Endothelial cell of umbilical vein (primary cell): ENCODE measurements at regions not wholly inside any gene's neighbourhood (a gene's known extent, or its start where the extent isn't known, plus 50 kb on each side); places are given as distances from the start of the nearest gene placed in this dataset.

Experiments used
- BruUV-seq: library from RNA; stranded (reverse); fragments of 400-500 nt; replicated peaks from 2 replicates; lab custom pipeline; 2021; lab: Mats Ljungman, UMichigan
- CTCF ChIA-PET: fragments of 300-600, 350-600 bp; sonication (Branson Sonifier 250); formaldehyde crosslinking; loops from one replicate; lab custom pipeline; 2021; ENCODE audit warnings: antibody characterized with exemption, inconsistent platforms; lab: Charles Lee
- POLR2A ChIA-PET: fragments of 300-600, 350-600 bp; sonication (Branson Sonifier 250); formaldehyde crosslinking; loops from one replicate; lab custom pipeline; 2021; ENCODE audit warnings: antibody characterized with exemption, inconsistent platforms; lab: Charles Lee
- DNase-seq: peaks from one replicate; pipeline ENCODE4 v3.0.0-alpha.2; 2011; ENCODE audit warnings: low read depth, low spot score
- FAIRE-seq: peaks from 2 replicates; lab custom pipeline; 2011; peaks lifted over from hg19 to GRCh38; lab: Jason Lieb, UNC
- H2AFZ ChIP-seq: 2 replicates; pipeline ENCODE4 v1.6.0; 2012; ENCODE audit warnings: low read depth, low read length, control low read depth, inconsistent platforms
- H3K27ac ChIP-seq: 2 replicates; pipeline ENCODE4 v1.5.1; 2011; ENCODE audit warnings: low read depth, mild to moderate bottlenecking, control low read depth, low read length, moderate library complexity; ENCODE audit not compliant: insufficient read depth
- H3K27me3 ChIP-seq, 2 experiments: 2 replicates each; pipeline versions ENCODE4 v1.6.0 to v1.6.1; 2011; ENCODE audit warnings: low read length in 2 of 2, mixed read lengths in 1 of 2; ENCODE audit not compliant: control insufficient read depth in 2 of 2, insufficient read depth in 2 of 2
- H3K36me3 ChIP-seq, 2 experiments: 2 replicates in 1 of 2; 3 replicates in 1 of 2; pipeline ENCODE4 v1.5.1; 2011; ENCODE audit warnings: low read length in 2 of 2, mild to moderate bottlenecking in 1 of 2, moderate library complexity in 1 of 2; ENCODE audit not compliant: control insufficient read depth in 2 of 2, insufficient read depth in 2 of 2; ENCODE audit errors: extremely low read depth in 1 of 2
- H3K4me1 ChIP-seq: 3 replicates; pipeline ENCODE4 v1.5.1; 2011; ENCODE audit warnings: mild to moderate bottlenecking, low read length; ENCODE audit not compliant: control insufficient read depth, insufficient read depth; ENCODE audit errors: extremely low read depth
- H3K4me2 ChIP-seq: 2 replicates; pipeline ENCODE4 v1.6.1; 2011; ENCODE audit warnings: low read length, control low read depth, mixed read lengths; ENCODE audit not compliant: insufficient read depth
- H3K4me3 ChIP-seq, 3 experiments: fragments of 200-600 bp in 1 of 3; sonication (generic), shearing (Covaris generic) in 1 of 3; replicated peaks in 1 of 3; 2 replicates each; pipeline ENCODE4 v1.5.1; 2011 to 2016; ENCODE audit warnings: control low read depth in 3 of 3, low read length in 3 of 3, mild to moderate bottlenecking in 2 of 3, inconsistent platforms in 1 of 3, low read depth in 1 of 3, moderate library complexity in 1 of 3; ENCODE audit not compliant: insufficient read depth in 1 of 3
- H3K79me2 ChIP-seq: 2 replicates; pipeline ENCODE4 v1.6.0; 2012; ENCODE audit warnings: low read length, inconsistent platforms; ENCODE audit not compliant: control insufficient read depth, insufficient read depth
- H3K9ac ChIP-seq: replicated peaks from 2 replicates; pipeline ENCODE3; 2011; ENCODE audit warnings: low read length, control low read depth; ENCODE audit not compliant: insufficient read depth; ENCODE audit errors: extremely low read depth
- H3K9me1 ChIP-seq: replicated peaks from 3 replicates; pipeline ENCODE4 v1.6.0; 2011; ENCODE audit warnings: mild to moderate bottlenecking, low read length; ENCODE audit not compliant: control insufficient read depth, insufficient read depth; ENCODE audit errors: extremely low read depth
- H3K9me3 ChIP-seq: replicated peaks from 2 replicates; pipeline ENCODE4 v1.5.1; 2012; ENCODE audit warnings: low read length, inconsistent platforms; ENCODE audit not compliant: control insufficient read depth, insufficient read depth
- H4K20me1 ChIP-seq: replicated peaks from 2 replicates; pipeline ENCODE3; 2011; ENCODE audit warnings: mild to moderate bottlenecking, low read length; ENCODE audit not compliant: control insufficient read depth, insufficient read depth; ENCODE audit errors: extremely low read depth
- CTCF ChIP-seq, 2 donors: IDR thresholded peaks; 1 replicate in 1 of 2; 2 replicates in 1 of 2; pipeline ENCODE4 v1.5.1; 2011; ENCODE audit warnings: low read length in 2 of 2, mild to moderate bottlenecking in 2 of 2, moderate library complexity in 2 of 2, control low read depth in 1 of 2, inconsistent platforms in 1 of 2, low read depth in 1 of 2; ENCODE audit not compliant: insufficient read depth in 1 of 2; ENCODE audit errors: extremely low read depth in 1 of 2
- EZH2 ChIP-seq: IDR thresholded peaks from 2 replicates; pipeline ENCODE4 v1.6.1; 2012; ENCODE audit warnings: borderline replicate concordance, low read depth, mild to moderate bottlenecking, moderate library complexity, low read length, inconsistent platforms; ENCODE audit not compliant: severe bottlenecking
- FOS ChIP-seq: IDR thresholded peaks from 2 replicates; pipeline ENCODE4 v1.6.1; 2011; ENCODE audit warnings: mild to moderate bottlenecking, low read length, moderate library complexity, borderline replicate concordance; ENCODE audit not compliant: insufficient read depth
- GATA2 ChIP-seq: IDR thresholded peaks from 2 replicates; pipeline ENCODE4 v1.7.0; 2011; ENCODE audit warnings: low read depth, mild to moderate bottlenecking, moderate library complexity, mixed read lengths, low read length; ENCODE audit not compliant: insufficient read length, insufficient read depth
- JUN ChIP-seq: IDR thresholded peaks from 2 replicates; pipeline ENCODE4 v1.6.1; 2011; ENCODE audit warnings: borderline replicate concordance, low read depth; ENCODE audit not compliant: insufficient read length, insufficient read depth
- MAX ChIP-seq: IDR thresholded peaks from 2 replicates; pipeline ENCODE4 v1.6.1; 2011; ENCODE audit not compliant: insufficient read depth, insufficient read length
- MYC ChIP-seq: IDR thresholded peaks from one replicate; pipeline ENCODE4 v1.6.1; 2011; ENCODE audit warnings: mild to moderate bottlenecking, low read depth, low read length
- POLR2A ChIP-seq: IDR thresholded peaks from 2 replicates; pipeline ENCODE4 v1.6.1; 2012; ENCODE audit warnings: low read depth, mild to moderate bottlenecking, control low read depth, low read length
- POLR2AphosphoS5 ChIP-seq: IDR thresholded peaks from 2 replicates; pipeline ENCODE4 v1.6.1; 2012; ENCODE audit warnings: low read depth, mild to moderate bottlenecking, control low read depth, low read length, moderate library complexity; ENCODE audit not compliant: insufficient read depth
- dilution Hi-C: fragments of 300-500 bp; cut with MboI; formaldehyde crosslinking; loops from one replicate; pipeline ENCODE4 v1.15.0; 2019; ENCODE audit warnings: low sequenced_read_pairs; ENCODE audit not compliant: extremely low pct_ligation_motif_present
- intact Hi-C: fragments of 100-400 bp; cut with micrococcal nuclease; formaldehyde crosslinking; loops from one replicate; pipeline ENCODE4 v1.10.0; 2022

- Histone ChIP-seq H3K9me3 (no peaks in the 10 kb centered on the region), H3K9me1 (no peaks in the 10 kb centered on the region), H3K4me3 (no peak overlapping the region), H4K20me1 (no peaks in the 10 kb centered on the region), H3K27ac (no peak overlapping the region), H2AFZ (no peak overlapping the region), H3K9ac (no peak overlapping the region), H3K79me2 (no peaks in the 10 kb centered on the region), H3K4me1 (no peaks in the 10 kb centered on the region), H3K4me2 (peak overlapping the region; percentile 46), H3K27me3 (peaks cover 3 to 4% of the 10 kb centered on the region in 2 experiments), H3K36me3 (no peaks in the 10 kb centered on the region)
- dilution Hi-C loops (no loop called here), intact Hi-C loops (no loop called here)
- no peak for FAIRE-seq
- BruUV-seq = no TSS peak
- CTCF ChIA-PET = interaction anchor here (1.2 kb wide), 1 partner anchor 45 kb away, joined by 3 read pairs; no protein-coding TSS in a partner anchor
- DNase-seq = peak; percentile 10
- TF ChIP-seq POLR2AphosphoS5 (no peak), JUN (no peak), MYC (no peak), MAX (no peak), FOS (no peak), POLR2A (no peak), CTCF (IDR thresholded peaks at IDR 0.05; ENCODE audit: extremely low read depth in 1 of 2, insufficient read depth in 1 of 2, low read depth in 1 of 2, low read length in 2 of 2) (no peak), GATA2 (no peak), EZH2 (no peak)
- POLR2A ChIA-PET = no interaction called here
Measured at GRCh38 chr13:72521940-72522661, 205.3 kb downstream of the MZT1 start.
